ENCODE measurements at regions not wholly inside any gene's neighbourhood (a gene's known extent, or its start where the extent isn't known, plus 50 kb on each side); places are given as distances from the start of the nearest gene placed in this dataset.

- no peak overlapping the region for H3K4me3 ChIP-seq (replicated peaks in 1 of 2; ENCODE audit: low read depth in 2 of 2, low read length in 2 of 2)
- DNase-seq (ENCODE audit: low read depth in 2 of 2): no peak
- no peak for TF ChIP-seq CTCF (IDR thresholded peaks at IDR 0.05; ENCODE audit: low read depth, low read length)
Observed at GRCh38 chr3:94693997-94694640, 631.3 kb downstream of the NSUN3 start.

DNA sequence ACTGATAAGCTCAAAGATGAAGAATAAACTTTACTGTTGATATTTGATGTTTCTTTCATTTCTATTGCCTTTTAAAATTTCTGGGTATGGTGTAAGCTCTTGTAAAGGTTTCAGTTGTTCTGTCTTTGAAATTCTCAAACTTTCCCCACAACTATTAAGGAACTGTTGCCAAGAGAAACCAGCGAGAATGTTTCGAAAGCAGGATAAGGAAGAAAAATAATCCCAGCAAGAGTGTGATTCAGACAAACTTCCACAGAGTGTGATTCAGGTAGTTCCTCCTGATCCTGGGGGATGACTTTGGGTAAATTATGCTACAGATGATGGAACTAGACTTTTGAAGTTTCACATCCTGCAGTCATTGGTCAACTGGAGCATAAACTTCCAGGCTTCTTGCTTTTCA lies 632.0 kb downstream of the NSUN3 start:
- TF ChIP-seq CTCF (IDR thresholded peaks at IDR 0.05; ENCODE audit: low read depth, low read length): no peak
- peak in 1 of 2 donors; percentile 9 for DNase-seq (ENCODE audit: low read depth in 2 of 2)
- no peak overlapping the region for H3K4me3 ChIP-seq (replicated peaks in 1 of 2; ENCODE audit: low read depth in 2 of 2, low read length in 2 of 2)

- H3K4me3 ChIP-seq (replicated peaks in 1 of 2; ENCODE audit: low read depth in 2 of 2, low read length in 2 of 2): no peak overlapping the region
- TF ChIP-seq CTCF (IDR thresholded peaks at IDR 0.05; ENCODE audit: low read depth, low read length): no peak
- no peak for DNase-seq (ENCODE audit: low read depth in 2 of 2)
Observed at GRCh38 chr3:94704467-94704866, 641.6 kb downstream of the NSUN3 start.

DNA sequence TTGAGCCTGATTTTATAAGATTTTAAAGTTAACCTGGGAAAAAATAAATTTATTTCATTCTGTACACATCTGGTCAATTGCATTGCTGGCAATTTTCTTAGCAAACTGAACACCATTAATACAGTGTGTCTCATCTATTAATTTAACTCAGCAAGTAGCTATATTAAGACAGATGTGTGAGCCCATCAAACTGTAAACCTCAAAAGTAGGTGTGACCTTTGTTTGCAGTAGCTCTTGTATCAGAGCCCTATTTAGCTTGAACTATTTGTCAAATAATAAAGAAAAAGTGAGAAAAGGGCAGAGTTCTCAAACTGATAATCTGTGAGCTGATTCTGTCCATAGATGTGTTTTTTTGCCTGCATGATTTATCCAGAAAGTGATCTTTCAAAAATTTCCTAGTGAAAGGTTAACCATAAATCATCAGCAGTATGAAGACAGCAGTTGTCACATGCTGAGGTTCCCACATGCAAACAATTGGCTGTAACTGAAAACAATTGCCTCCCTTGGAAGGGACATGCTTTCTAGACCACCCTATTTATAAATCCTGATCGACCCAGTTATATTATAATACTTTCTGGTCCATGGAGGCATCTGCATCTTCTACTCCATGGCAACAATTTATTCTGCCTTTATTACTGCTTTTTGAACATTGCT lies 646.5 kb downstream of the NSUN3 start:
- H3K4me3 ChIP-seq (replicated peaks in 1 of 2; ENCODE audit: low read depth in 2 of 2, low read length in 2 of 2): no peak overlapping the region
- DNase-seq (ENCODE audit: low read depth in 2 of 2): no peak
- no peak for TF ChIP-seq CTCF (IDR thresholded peaks at IDR 0.05; ENCODE audit: low read depth, low read length)

GRCh38 chr3:94714194-94714593 lies 651.3 kb downstream of the NSUN3 start:
- DNase-seq (ENCODE audit: low read depth in 2 of 2): no peak
- TF ChIP-seq CTCF (IDR thresholded peaks at IDR 0.05; ENCODE audit: low read depth, low read length): no peak

DNA sequence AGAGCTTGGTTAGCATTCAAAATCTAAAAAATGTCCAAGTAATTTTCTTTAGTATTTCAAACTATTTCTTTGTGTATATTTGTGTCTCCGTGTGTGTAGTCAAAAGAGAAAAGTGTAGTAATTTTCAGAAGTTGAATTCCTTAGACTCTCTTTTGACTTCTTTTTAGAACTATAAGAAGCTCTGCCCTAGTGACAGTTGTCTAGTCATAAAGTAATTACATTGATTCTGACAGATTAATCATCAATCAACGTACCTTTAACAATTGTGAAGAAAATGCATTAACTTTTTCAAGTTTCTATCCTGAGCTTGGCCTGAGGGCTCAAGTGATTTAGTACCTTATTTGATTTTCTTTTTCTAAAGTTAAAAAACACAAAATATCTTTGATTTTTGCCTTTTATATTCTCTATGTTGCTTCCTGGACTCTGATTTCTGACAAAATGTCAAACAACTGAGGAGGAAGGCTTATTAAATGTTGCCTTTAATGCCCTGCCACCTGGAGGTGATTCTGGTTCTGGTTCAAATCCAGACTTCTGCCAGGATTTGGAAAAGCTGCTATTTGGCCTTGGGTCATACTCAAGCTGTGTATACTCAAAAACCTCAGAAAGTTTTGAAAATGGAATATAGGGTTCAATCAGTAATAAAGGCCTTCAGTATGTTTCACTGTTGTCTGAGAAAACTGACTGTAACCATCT lies 653.6 kb downstream of the NSUN3 start:
- H3K4me3 ChIP-seq (replicated peaks in 1 of 2; ENCODE audit: low read depth in 2 of 2, low read length in 2 of 2): no peak overlapping the region
- no peak for TF ChIP-seq CTCF (IDR thresholded peaks at IDR 0.05; ENCODE audit: low read depth, low read length)
- DNase-seq (ENCODE audit: low read depth in 2 of 2): peak in 1 of 2 donors; percentile 5

More at GRCh38 chr3:94714194-94714593, 651.3 kb downstream of the NSUN3 start:
- H3K4me3 ChIP-seq (replicated peaks in 1 of 2; ENCODE audit: low read depth in 2 of 2, low read length in 2 of 2): no peak overlapping the region

Data from cardiac fibroblast (primary cell).